ENCODE measurements at regions not wholly inside any gene's neighbourhood (a gene's known extent, or its start where the extent isn't known, plus 50 kb on each side); places are given as distances from the start of the nearest gene placed in this dataset.

DNA sequence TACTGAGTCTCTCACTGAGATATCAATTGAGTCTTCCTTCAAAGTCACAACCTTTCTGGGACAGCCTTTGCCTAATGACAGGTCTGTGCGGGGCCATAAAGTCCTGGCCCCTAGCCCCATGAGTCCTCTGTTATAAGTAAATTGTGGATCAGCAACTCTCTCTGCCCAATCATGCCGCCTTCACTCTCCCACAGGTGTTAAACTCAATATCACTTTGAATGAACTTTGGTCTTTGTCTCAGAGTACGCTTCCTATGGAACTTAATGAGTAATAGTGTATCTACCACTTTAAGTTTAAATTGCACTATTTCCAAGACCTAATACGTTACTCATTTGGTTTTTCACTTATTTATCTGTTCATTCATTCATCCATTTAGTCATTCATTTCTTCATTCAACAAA, 826.4 kb downstream of the TUSC7 start:
- DNase-seq (ENCODE audit: low spot score), result no peak
- in situ Hi-C loops (cut with HindIII; ENCODE audit: low sequenced_read_pairs), result no loop called here

DNA sequence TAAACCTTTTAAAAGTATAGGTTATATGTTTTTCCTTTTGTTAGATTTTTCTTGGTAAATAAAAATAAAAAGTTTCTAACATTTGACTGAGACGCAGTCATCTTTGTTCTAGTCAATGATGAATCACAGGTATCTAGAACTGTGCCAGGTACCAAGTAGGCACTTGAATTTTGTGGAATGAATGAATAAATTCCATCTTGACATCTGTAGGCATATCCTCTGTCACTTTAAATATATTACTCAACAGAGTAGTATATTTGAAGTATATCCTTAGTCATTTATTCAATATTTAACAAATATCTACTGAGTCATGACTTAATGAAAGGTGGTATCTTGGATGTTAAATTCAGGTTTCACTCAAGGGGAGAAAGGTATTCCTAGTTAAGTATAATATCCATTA, 828.4 kb downstream of the TUSC7 start:
- in situ Hi-C loops (cut with HindIII; ENCODE audit: low sequenced_read_pairs), result no loop called here
- no peak for DNase-seq (ENCODE audit: low spot score)

DNA sequence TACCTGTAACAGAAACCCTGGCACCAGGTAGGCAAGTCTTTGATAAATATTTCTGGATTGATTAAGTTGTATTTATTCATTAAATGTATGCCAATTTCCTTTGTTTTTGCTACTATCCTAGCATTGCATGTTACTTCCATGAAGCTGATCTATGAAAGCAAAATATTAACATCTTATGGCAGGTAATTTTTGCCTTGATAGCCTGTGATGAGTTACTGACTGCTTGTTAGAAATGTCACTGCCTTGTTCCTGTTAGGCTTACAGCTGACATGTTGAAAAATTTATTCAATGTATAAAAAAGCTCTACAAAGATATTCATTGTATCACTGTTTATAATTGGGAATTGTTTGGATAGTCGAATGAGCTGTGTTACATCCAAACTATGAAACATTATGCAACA, 830.1 kb downstream of the TUSC7 start:
- in situ Hi-C loops (cut with HindIII; ENCODE audit: low sequenced_read_pairs), result no loop called here

DNA sequence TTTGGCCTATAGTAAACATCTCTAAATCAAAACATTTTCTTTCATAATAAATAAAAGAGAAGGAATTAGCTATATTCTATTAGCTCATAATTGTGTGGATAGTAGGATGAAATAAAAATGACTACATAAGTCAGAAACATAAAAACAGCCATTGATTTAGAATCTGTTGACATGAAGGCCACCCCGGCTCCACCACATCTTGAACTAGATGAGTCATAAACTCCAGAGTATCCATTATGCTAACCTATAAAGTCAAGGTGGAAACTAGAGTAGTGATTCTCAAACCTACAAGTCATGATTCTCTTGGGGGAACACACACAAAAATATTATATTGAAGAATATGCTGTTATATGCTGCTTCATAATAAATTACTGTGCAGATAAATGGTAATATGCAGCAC, 831.0 kb downstream of the TUSC7 start:
- DNase-seq (ENCODE audit: low spot score), result no peak
- in situ Hi-C loops (cut with HindIII; ENCODE audit: low sequenced_read_pairs), result no loop called here

More for the DNA sequence above, 830.1 kb downstream of the TUSC7 start:
- no peak for DNase-seq (ENCODE audit: low spot score)

DNA sequence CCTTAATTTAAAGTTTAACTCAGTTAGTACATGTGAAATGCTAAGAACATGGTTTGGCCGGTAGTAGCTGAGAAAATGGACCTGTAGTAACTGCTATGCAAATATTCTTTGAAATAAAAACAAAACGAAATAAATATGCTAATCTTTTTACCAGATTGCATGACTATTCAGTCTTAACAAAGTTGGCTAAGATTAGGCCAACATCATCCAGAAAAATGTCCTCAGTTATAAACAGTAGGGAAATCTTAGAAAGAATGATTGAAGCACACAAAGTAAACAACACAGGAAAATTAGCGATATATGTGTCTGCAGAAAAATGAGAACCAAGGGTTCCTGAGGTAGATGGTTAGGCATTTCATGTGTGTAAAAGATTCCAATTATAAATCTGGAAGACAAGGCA, 832.1 kb downstream of the TUSC7 start:
- no peak for DNase-seq (ENCODE audit: low spot score)
- in situ Hi-C loops (cut with HindIII; ENCODE audit: low sequenced_read_pairs), result no loop called here

DNA sequence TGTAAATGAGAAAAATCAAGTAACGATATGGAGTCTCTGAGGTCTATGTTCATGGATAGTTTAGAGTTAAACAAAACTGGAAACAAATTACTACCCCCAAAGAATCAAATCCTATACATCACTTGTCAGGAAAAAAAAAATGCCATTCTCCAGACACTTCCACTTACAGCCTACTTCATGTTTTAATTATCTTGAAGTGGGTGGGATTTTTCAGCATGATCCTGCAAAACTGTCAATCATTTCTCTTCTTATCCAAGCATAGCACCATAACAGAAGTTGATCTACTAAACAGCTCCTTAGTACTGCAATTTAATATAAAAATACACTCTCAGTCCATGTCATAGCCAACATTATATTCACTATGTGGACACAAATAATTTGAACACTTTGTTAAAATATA, 833.9 kb downstream of the TUSC7 start:
- in situ Hi-C loops (cut with HindIII; ENCODE audit: low sequenced_read_pairs), result no loop called here
- no peak for DNase-seq (ENCODE audit: low spot score)

DNA sequence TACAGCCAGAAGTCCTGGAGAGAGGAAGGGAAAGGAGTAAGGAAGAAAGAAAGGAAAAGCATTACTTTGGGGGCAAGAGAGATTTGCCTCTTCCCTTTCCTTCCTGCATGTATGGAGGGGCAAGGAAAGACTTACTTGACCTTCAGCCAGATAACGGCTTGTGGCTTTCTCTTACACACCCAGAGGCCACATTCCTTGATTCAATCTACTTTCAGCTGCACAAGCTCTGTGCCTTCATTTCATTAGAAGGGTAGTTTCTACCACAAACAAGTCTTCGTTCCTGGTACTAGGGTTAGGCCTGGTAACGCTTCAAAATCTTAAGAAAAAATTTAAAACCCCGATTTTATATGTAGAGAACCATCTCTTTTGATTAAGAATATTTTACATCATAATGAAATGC, 835.9 kb downstream of the TUSC7 start:
- DNase-seq (ENCODE audit: low spot score), result no peak
- in situ Hi-C loops (cut with HindIII; ENCODE audit: low sequenced_read_pairs), result no loop called here

DNA sequence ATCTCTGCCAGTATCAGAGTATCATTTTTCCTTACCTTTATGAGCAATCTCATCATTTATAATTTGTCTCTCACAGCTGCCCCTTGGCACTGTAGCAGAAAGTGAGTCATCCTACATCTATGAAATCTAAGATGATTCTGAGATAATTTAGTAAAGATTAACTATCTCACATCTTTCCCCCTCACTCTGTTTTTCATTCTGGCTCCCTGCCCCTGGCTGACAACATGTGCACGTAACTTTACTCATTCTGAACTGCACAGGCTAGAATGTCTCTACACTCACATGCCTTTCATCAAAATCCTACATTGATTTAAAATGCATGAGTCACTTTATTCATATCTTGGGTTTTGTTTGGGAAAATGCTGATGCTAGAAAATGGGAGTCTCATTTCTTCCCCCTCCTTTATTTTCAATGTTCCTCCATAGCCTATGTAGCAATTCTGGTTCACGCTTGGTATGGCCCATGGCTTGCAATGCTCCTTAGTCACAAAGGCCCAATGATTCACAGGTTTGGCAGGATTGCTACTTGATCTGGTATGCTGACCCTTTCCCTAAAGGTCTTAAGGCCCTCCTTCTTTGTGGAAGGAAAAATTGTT, 838.5 kb downstream of the TUSC7 start:
- in situ Hi-C loops (cut with HindIII; ENCODE audit: low sequenced_read_pairs), result no loop called here
- no peak for DNase-seq (ENCODE audit: low spot score)

DNA sequence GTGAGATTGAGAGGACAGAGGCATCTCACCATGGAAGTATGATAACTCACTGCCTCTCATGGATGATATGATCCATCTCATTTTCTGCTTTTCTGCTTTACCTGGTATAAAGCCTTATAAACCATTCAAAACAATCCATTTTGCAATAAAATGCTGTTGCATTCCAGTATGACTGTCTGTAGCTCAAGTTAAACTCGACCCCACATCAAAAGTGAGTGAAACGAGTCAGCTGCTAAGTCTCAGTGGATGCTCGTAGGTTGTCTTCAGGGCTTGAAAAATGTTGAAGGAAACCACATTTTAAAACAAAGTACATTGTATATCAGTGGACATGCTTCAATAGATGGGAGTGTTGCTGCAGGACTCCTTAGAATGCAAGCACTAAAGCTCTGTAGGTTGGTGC, 839.0 kb downstream of the TUSC7 start:
- in situ Hi-C loops (cut with HindIII; ENCODE audit: low sequenced_read_pairs), result no loop called here
- no peak for DNase-seq (ENCODE audit: low spot score)

DNA sequence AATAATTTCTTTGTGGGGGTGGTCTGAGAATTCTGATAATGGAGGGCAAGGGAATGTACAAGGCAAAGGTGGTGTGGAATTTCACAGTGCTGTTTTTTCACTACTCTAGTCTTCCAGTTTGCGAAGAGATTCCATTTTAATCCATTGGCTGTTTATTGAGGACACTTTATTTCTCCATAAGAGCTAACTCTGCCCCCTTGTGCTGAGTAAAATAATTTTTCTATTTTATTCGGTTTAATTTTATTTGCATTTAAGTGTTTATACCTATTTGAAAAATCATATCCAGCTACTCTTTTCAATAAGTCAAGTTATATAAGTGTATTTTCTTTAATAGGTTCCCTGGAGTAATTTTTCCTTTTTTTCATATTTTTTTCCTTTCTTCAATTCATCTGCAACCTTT, 840.1 kb downstream of the TUSC7 start:
- DNase-seq (ENCODE audit: low spot score), result no peak
- in situ Hi-C loops (cut with HindIII; ENCODE audit: low sequenced_read_pairs), result no loop called here

DNA sequence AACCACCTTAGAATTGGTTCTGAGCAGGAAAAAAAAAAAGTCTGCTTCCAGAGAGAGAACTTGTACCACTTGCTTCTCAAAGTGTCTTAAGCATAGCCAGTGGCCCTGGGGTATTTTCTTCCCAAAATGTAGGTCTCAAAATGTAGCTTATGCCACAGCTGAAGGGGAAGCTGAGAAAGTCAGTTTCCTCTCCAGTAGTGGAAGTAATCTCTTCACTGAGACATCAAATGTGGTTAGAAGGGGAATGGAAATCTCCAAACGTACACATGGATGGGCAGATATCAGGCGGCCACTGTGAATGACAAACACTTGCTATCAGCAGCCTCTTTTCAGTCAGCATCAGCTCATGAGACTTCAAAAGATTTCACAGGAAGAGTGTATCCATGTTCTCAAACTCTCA, 841.2 kb downstream of the TUSC7 start:
- no peak for DNase-seq (ENCODE audit: low spot score)
- in situ Hi-C loops (cut with HindIII; ENCODE audit: low sequenced_read_pairs), result no loop called here

DNA sequence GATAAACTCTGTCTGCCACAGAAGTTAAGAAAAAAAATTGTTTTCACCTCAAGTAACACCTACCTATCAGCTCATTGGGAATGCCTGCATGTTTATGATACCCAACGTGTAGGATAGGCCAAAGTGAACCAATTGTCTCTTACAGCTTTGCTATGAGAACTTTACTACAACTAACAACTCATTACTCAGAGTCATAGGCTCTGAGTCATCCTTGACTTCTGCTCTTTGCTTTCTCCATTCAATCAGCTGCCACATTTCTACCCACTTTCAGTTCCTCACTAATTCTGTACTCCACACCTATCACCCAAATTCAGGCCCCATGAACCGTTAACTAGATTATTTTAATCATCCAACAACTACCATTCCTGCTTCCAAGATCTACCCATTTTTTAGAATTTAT, 843.9 kb downstream of the TUSC7 start:
- in situ Hi-C loops (cut with HindIII; ENCODE audit: low sequenced_read_pairs), result no loop called here
- DNase-seq (ENCODE audit: low spot score), result no peak

DNA sequence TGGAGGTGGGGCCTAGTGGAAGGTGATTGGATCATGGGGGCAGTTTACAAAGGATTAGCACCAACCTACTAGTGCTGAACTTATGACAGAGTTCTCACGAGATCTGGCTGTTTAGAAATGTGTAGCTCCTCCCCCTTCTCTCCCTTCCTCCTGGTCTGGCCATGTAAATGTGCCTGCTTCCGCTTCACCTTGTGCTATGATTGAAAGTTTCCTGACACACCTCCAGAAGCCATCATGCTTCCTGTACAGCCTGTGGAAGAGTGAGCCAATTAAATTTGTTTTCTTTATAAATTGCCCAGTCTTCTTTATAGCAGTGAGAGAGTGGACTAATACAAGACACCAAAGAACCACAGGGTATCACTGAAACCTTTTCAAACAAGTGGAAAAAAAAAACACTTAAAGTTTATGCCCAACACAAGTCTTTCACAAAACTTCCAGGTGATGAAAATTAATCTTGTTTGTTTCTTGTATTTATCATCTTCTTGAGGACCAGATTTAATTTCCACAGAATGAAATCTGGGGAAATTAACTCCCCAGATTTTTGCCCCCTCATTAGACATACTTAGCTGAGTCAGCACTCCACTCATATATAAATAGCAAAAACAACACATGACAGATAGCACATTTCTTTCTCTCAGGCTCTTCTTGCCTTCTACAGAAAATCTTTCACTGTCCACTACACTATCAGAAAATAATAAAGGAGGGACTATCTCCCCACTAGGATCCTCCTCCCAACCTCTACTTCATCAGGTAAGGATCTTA, 847.2 kb downstream of the TUSC7 start:
- no peak for DNase-seq (ENCODE audit: low spot score)
- in situ Hi-C loops (cut with HindIII; ENCODE audit: low sequenced_read_pairs), result no loop called here

DNA sequence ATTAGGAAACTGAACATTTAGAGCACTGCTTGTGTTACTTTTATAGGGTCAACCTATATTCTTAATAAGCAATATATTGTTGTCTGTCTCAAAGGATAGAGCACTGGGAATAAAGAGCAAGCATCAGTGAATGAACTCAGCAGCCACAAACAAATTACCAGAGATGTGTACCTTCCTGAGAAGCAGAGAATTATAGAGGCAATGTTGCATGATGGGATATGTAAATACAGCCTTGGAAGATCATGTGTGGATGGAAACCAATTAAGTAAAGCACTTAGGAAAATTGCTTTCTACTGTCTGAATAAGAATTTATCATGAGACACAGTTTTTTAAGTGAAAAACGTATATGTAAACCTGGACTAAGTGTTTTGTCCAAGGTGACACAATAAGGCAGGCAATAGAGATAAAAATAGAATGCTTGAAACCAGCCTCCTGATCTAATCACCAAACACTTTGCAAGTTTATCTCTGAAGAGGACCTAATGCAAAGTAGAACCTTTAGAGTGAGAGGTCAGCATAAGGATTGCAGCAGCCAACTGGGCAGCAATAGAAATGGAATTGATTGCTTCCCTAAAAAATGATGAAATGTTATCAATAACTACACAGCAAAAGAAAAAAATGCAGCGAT, 848.0 kb downstream of the TUSC7 start:
- in situ Hi-C loops (cut with HindIII; ENCODE audit: low sequenced_read_pairs), result no loop called here
- DNase-seq (ENCODE audit: low spot score), result no peak

DNA sequence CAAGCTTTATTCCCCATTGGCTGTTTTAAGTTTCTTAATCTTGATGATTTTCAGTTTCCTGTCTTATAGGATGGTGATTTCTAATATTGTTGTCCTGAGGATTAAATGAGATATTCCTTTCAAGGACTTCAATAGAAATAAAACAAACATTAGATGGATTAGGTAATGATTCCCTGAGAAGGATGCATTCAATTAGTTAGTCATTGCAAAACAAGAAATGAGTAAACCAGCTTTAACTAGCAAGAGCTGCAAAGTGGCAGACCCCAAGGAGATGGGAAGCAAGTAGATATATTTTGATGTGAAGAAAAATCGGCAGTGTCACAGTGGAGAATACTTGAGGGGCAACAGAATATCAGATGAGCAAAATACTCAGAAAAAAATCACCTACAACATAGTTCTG, 849.1 kb downstream of the TUSC7 start:
- DNase-seq (ENCODE audit: low spot score), result no peak
- in situ Hi-C loops (cut with HindIII; ENCODE audit: low sequenced_read_pairs), result no loop called here

DNA sequence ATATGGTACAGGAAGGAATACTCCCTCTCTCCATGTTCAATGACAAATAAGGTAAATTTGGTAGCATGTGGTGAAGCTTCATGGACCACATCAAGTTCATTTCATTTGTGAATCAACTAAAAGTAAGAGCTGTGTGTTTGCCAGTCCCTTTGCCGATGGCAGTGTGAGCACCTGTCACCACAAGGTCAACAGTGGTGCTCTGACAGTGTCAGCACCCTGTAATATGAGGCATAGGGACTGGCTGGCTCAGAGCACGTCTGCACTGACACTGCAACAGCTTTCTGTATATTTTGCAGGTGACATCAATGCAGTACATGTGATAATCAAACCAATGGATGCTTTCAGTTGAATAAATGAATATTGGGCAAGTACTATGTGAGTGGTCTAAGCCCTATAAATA, 852.4 kb downstream of the TUSC7 start:
- DNase-seq (ENCODE audit: low spot score), result no peak
- in situ Hi-C loops (cut with HindIII; ENCODE audit: low sequenced_read_pairs), result no loop called here

DNA sequence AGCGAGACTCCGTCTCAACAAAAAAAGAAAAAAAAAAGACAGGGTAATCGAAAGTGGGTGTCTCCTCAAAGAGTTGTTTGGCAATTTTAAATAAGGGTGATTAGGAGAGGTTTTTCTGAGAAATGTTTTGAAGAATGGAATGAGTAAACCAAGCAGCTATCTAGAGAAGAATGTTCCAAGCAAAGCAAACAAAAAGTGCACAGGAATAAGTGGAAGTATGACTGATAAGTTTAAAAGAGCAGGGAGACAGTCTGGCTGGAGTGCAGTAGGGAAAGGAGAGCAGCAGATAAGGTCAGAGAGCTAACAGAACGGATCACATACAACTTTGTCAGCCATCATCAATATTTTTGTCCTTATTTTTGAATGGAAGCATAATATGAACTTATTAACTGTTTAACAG, 853.5 kb downstream of the TUSC7 start:
- in situ Hi-C loops (cut with HindIII; ENCODE audit: low sequenced_read_pairs), result no loop called here
- no peak for DNase-seq (ENCODE audit: low spot score)

DNA sequence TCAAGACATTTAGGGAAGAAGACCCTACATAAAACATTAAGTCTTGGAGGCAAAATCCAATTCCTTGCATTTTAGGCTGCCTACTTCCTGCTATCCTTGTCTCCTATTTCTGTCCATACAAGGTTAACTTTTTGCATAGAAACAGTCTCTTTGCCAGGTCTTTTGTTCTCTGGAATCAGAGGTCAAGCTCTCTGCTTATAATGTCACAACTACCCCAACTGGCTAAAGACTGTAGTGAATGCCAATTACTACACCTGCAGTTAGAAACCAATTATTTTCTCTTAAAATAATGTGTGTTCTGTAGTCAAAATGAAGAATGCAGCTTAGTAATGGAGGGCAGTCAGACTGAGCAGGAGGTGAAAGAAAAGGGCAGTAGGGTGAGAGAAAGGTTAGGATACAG, 856.2 kb downstream of the TUSC7 start:
- in situ Hi-C loops (cut with HindIII; ENCODE audit: low sequenced_read_pairs), result no loop called here
- DNase-seq (ENCODE audit: low spot score), result no peak

DNA sequence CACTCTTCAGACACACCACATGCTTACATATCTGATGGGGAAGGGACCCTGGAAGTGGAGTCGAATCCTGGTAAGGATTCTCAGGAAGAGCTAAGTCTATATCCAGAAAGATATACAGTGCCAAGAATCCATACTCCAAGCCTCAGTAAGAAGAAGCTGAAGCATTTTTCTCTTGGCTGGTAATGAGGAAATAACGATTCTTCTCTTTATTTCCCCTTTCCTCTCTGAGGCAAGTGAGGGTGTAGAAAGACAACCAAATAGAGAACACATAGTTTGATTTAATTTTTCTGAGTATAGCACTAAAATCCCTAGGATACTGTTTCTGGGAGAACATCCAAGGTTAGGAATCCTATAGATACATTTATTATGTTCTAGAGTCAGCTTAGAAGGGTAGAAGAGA, 857.3 kb downstream of the TUSC7 start:
- DNase-seq (ENCODE audit: low spot score), result no peak

DNA sequence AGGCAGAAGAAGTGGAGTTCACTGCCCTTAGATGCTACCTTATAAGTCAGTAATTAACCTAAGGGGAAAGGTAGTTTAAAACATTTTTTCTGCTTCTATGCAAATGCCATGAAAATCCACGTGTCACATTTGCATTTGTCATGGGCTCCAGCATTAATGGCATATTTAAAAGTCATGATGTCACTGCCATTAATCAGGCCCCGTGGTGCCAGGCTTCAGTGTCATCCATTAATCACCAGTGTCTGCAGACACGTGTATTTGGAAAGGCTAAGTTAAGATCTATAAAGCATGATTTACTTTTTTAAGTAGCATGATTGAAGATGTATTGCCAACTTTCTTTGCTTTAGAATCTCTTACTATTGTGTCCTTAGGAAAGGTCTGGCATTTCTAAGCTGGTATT, 857.8 kb downstream of the TUSC7 start:
- in situ Hi-C loops (cut with HindIII; ENCODE audit: low sequenced_read_pairs), result no loop called here
- no peak for DNase-seq (ENCODE audit: low spot score)

More for the DNA sequence above, 857.3 kb downstream of the TUSC7 start:
- in situ Hi-C loops (cut with HindIII; ENCODE audit: low sequenced_read_pairs), result no loop called here

DNA sequence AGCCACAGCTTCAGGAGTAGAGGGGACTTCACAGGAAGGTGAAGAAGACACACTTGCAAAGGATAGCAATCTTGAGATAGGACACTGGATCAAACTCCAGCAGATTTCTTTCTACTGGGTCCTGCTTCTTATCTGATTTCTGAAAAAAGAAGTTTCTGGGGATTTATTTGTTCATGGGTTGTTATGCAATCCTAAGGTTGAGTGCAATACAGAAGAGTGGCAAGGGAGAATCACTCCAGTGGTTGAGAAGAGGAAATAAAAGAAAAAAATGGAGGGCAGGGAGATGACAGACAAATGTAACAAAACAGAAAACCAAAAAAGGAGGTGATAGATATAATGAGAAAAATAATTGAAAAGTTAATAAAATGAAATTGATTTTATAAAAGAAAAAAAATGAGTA, 858.3 kb downstream of the TUSC7 start:
- no peak for DNase-seq (ENCODE audit: low spot score)
- in situ Hi-C loops (cut with HindIII; ENCODE audit: low sequenced_read_pairs), result no loop called here

Data from G401 (cell line).